Glomerular visceral epithelial cell (primary cell): ENCODE measurements at regions not wholly inside any gene's neighbourhood (a gene's known extent, or its start where the extent isn't known, plus 50 kb on each side); places are given as distances from the start of the nearest gene placed in this dataset.
"Not testable (repeated sequence)": the region's sequence is repeated elsewhere in the genome, so short reads cannot be mapped to it uniquely, and the experiment has no call there.

Source experiments
- DNase-seq: peaks from one replicate; pipeline ENCODE4 v3.0.0-alpha.2; 2016; ENCODE audit errors: extremely low spot score

GRCh38 chr9:84504360-84504759 is 163.8 kb upstream of the SLC28A3 start:
- no peak for DNase-seq

- DNase-seq = no peak
These were observed 157.9 kb upstream of the NTRK2 start for GRCh38 chr9:84511651-84512050.

GRCh38 chr9:84512493-84512892 is 157.0 kb upstream of the NTRK2 start:
- no peak for DNase-seq

- DNase-seq = no peak
These were observed 156.1 kb upstream of the NTRK2 start for GRCh38 chr9:84513473-84513872.

GRCh38 chr9:84513979-84514378 is 155.6 kb upstream of the NTRK2 start:
- no peak for DNase-seq

GRCh38 chr9:84514421-84514820 is 155.1 kb upstream of the NTRK2 start:
- no peak for DNase-seq

- no peak for DNase-seq
These were observed 152.5 kb upstream of the NTRK2 start for GRCh38 chr9:84517026-84517425.

GRCh38 chr9:84519413-84519812 is 150.1 kb upstream of the NTRK2 start:
- DNase-seq = no peak

- DNase-seq = no peak
These were observed 148.3 kb upstream of the NTRK2 start for GRCh38 chr9:84521208-84521607.

GRCh38 chr9:84526211-84526610 is 143.3 kb upstream of the NTRK2 start:
- not testable (repeated sequence) for DNase-seq

- DNase-seq = not testable (repeated sequence)
These were observed 142.3 kb upstream of the NTRK2 start for GRCh38 chr9:84527060-84527720.

GRCh38 chr9:84535973-84536372 is 133.6 kb upstream of the NTRK2 start:
- not testable (repeated sequence) for DNase-seq

GRCh38 chr9:84538879-84539278 is 130.7 kb upstream of the NTRK2 start:
- DNase-seq = no peak

- DNase-seq = no peak
These were observed 127.0 kb upstream of the NTRK2 start for GRCh38 chr9:84542554-84542953.

GRCh38 chr9:84554069-84554664 is 115.4 kb upstream of the NTRK2 start:
- DNase-seq = no peak

- DNase-seq = no peak
These were observed 113.0 kb upstream of the NTRK2 start for GRCh38 chr9:84556556-84556955.

- no peak for DNase-seq
These were observed 111.8 kb upstream of the NTRK2 start for GRCh38 chr9:84557751-84558150.

GRCh38 chr9:84563691-84564090 is 105.8 kb upstream of the NTRK2 start:
- no peak for DNase-seq

- DNase-seq = no peak
These were observed 101.7 kb upstream of the NTRK2 start for GRCh38 chr9:84567805-84568204.

GRCh38 chr9:84570482-84571154 is 98.9 kb upstream of the NTRK2 start:
- DNase-seq = no peak

GRCh38 chr9:84573083-84573482 is 96.4 kb upstream of the NTRK2 start:
- no peak for DNase-seq

- no peak for DNase-seq
These were observed 93.8 kb upstream of the NTRK2 start for GRCh38 chr9:84575705-84576104.

GRCh38 chr9:84583866-84584265 is 85.7 kb upstream of the NTRK2 start:
- DNase-seq = no peak
